Lower lobe of right lung (tissue), 2 donors: ENCODE measurements at regions not wholly inside any gene's neighbourhood (a gene's known extent, or its start where the extent isn't known, plus 50 kb on each side); places are given as distances from the start of the nearest gene placed in this dataset.

Experiments used
- ATAC-seq, 2 donors: fragments of 200-7000 bp; cut with Tn5 transposase; one replicate each; pipeline ENCODE4 v1.9.1; 2020 to 2022; ENCODE audit warnings: mild to moderate bottlenecking in 2 of 2, moderate library complexity in 2 of 2
- DNase-seq: peaks from one replicate; pipeline ENCODE4 v3.0.0-alpha.2; 2020
- H3K27ac ChIP-seq: fragments of 200-600 bp; one replicate; pipeline ENCODE4 v1.8.0; 2022
- H3K27me3 ChIP-seq: fragments of 200-600 bp; one replicate; pipeline ENCODE4 v1.8.0; 2022; ENCODE audit warnings: low read depth
- H3K36me3 ChIP-seq: fragments of 200-600 bp; one replicate; pipeline ENCODE4 v1.8.0; 2022; ENCODE audit warnings: mild to moderate bottlenecking
- H3K4me1 ChIP-seq: fragments of 200-600 bp; one replicate; pipeline ENCODE4 v1.8.0; 2022
- H3K4me3 ChIP-seq: fragments of 200-600 bp; one replicate; pipeline ENCODE4 v1.8.0; 2022; ENCODE audit warnings: mild to moderate bottlenecking
- H3K9me3 ChIP-seq: fragments of 200-600 bp; one replicate; pipeline ENCODE4 v1.8.0; 2022
- CTCF ChIP-seq: fragments of 200-600 bp; IDR thresholded peaks from one replicate; pipeline ENCODE4 v1.8.0; 2022; ENCODE audit warnings: antibody characterized with exemption, mild to moderate bottlenecking
- intact Hi-C: fragments of 100-400 bp; cut with DNase I; formaldehyde crosslinking; loops from one replicate; pipeline ENCODE4 v1.11.0; 2022
- donor health status: DM: no; HTN: yes; CAD: no; lungs with severe emphysema.

GRCh38 chr14:97350894-97351731, 553.9 kb downstream of the VRK1 start:
- Histone ChIP-seq H3K4me3 (no peak overlapping the region), H3K36me3 (no peaks in the 10 kb centered on the region), H3K27ac (no peak overlapping the region), H3K9me3 (no peaks in the 10 kb centered on the region), H3K27me3 (no peaks in the 10 kb centered on the region), H3K4me1 (no peaks in the 10 kb centered on the region)
- ATAC-seq (no peak), DNase-seq (no peak)
- intact Hi-C loops, result no loop called here
- no peak for TF ChIP-seq CTCF

GRCh38 chr14:97353102-97353501, 555.9 kb downstream of the VRK1 start:
- no peak for TF ChIP-seq CTCF
- no peaks in the 10 kb centered on the region for H3K4me1 ChIP-seq
- ATAC-seq, result no peak
- H3K27me3 ChIP-seq, result no peaks in the 10 kb centered on the region
- intact Hi-C loops, result no loop called here
- no peaks in the 10 kb centered on the region for H3K36me3 ChIP-seq
- DNase-seq, result no peak
- no peaks in the 10 kb centered on the region for H3K9me3 ChIP-seq
- no peak overlapping the region for H3K4me3 ChIP-seq
- H3K27ac ChIP-seq, result no peak overlapping the region

- Histone ChIP-seq H3K36me3 (no peaks in the 10 kb centered on the region), H3K4me3 (no peak overlapping the region), H3K27me3 (no peaks in the 10 kb centered on the region), H3K27ac (no peak overlapping the region), H3K4me1 (no peaks in the 10 kb centered on the region), H3K9me3 (no peaks in the 10 kb centered on the region)
- no peak for TF ChIP-seq CTCF
- intact Hi-C loops, result no loop called here
- ATAC-seq (no peak), DNase-seq (no peak)
Observed at GRCh38 chr14:97354119-97354722, 557.0 kb downstream of the VRK1 start.

- no peak for ATAC-seq
- intact Hi-C loops, result no loop called here
- no peak for DNase-seq
- Histone ChIP-seq H3K4me3 (no peak overlapping the region), H3K36me3 (no peaks in the 10 kb centered on the region), H3K9me3 (no peaks in the 10 kb centered on the region), H3K4me1 (no peaks in the 10 kb centered on the region), H3K27ac (no peak overlapping the region), H3K27me3 (no peaks in the 10 kb centered on the region)
- TF ChIP-seq CTCF, result no peak
Observed at GRCh38 chr14:97359341-97359740, 562.2 kb downstream of the VRK1 start.

GRCh38 chr14:97361181-97361580, 564.0 kb downstream of the VRK1 start:
- H3K27me3 ChIP-seq, result peaks cover under 1% of the 10 kb centered on the region
- DNase-seq (no peak), ATAC-seq (no peak)
- H3K4me3 ChIP-seq, result no peak overlapping the region
- no peaks in the 10 kb centered on the region for H3K4me1 ChIP-seq
- TF ChIP-seq CTCF, result no peak
- H3K36me3 ChIP-seq, result no peaks in the 10 kb centered on the region
- no peak overlapping the region for H3K27ac ChIP-seq
- H3K9me3 ChIP-seq, result no peaks in the 10 kb centered on the region
- intact Hi-C loops, result no loop called here
